Renal pelvis (tissue), 1 donor: ENCODE measurements at regions not wholly inside any gene's neighbourhood (a gene's known extent, or its start where the extent isn't known, plus 50 kb on each side); places are given as distances from the start of the nearest gene placed in this dataset.

ENCODE experiments used
- DNase-seq: peaks from one replicate; pipeline ENCODE4 v3.0.0-alpha.2; 2013

GRCh38 chr13:107252428-107252827, 684.5 kb upstream of the ARGLU1 start:
- DNase-seq, result no peak

- no peak for DNase-seq
These were observed 684.1 kb upstream of the ARGLU1 start for GRCh38 chr13:107252021-107252420.

- no peak for DNase-seq
These were observed 683.4 kb upstream of the ARGLU1 start for GRCh38 chr13:107251341-107251740.

- no peak for DNase-seq
These were observed 682.7 kb upstream of the ARGLU1 start for GRCh38 chr13:107250628-107251027.

GRCh38 chr13:107244241-107244640, 676.3 kb upstream of the ARGLU1 start:
- no peak for DNase-seq

GRCh38 chr13:107242138-107242537, 674.2 kb upstream of the ARGLU1 start:
- DNase-seq, result no peak

- no peak for DNase-seq
These were observed 673.4 kb upstream of the ARGLU1 start for GRCh38 chr13:107241381-107241780.

GRCh38 chr13:107239213-107239612, 671.3 kb upstream of the ARGLU1 start:
- no peak for DNase-seq

- DNase-seq, result no peak
These were observed 670.5 kb upstream of the ARGLU1 start for GRCh38 chr13:107238262-107238981.

- no peak for DNase-seq
These were observed 666.6 kb upstream of the ARGLU1 start for GRCh38 chr13:107234319-107235073.

GRCh38 chr13:107233541-107233940, 665.6 kb upstream of the ARGLU1 start:
- no peak for DNase-seq

GRCh38 chr13:107231944-107232343, 664.0 kb upstream of the ARGLU1 start:
- DNase-seq, result no peak

GRCh38 chr13:107223867-107224266, 655.9 kb upstream of the ARGLU1 start:
- DNase-seq, result no peak

GRCh38 chr13:107222597-107222996, 654.7 kb upstream of the ARGLU1 start:
- DNase-seq, result no peak

GRCh38 chr13:107220245-107220644, 652.3 kb upstream of the ARGLU1 start:
- DNase-seq, result no peak

- DNase-seq, result no peak
These were observed 649.3 kb upstream of the ARGLU1 start for GRCh38 chr13:107217251-107217650.

- no peak for DNase-seq
These were observed 648.3 kb upstream of the ARGLU1 start for GRCh38 chr13:107216046-107216755.

GRCh38 chr13:107211073-107211472, 643.1 kb upstream of the ARGLU1 start:
- DNase-seq, result peak; percentile 81

GRCh38 chr13:107210723-107211030, 642.7 kb upstream of the ARGLU1 start:
- no peak for DNase-seq

GRCh38 chr13:107209824-107210722, 642.1 kb upstream of the ARGLU1 start:
- no peak for DNase-seq

GRCh38 chr13:107208889-107209288, 641.0 kb upstream of the ARGLU1 start:
- DNase-seq, result no peak
